AG10803 (cell line): ENCODE measurements at regions not wholly inside any gene's neighbourhood (a gene's known extent, or its start where the extent isn't known, plus 50 kb on each side); places are given as distances from the start of the nearest gene placed in this dataset.

Experiments
- DNase-seq: peaks from one replicate; pipeline ENCODE4 v3.0.0; 2010; ENCODE audit warnings: low read depth
- H3K4me3 ChIP-seq: 2 replicates; pipeline ENCODE4 v1.5.1; 2011; ENCODE audit warnings: mild to moderate bottlenecking, low read length, control low read depth
- CTCF ChIP-seq: conservative IDR thresholded peaks from 2 replicates; pipeline ENCODE4 v1.5.1; 2011; ENCODE audit warnings: mild to moderate bottlenecking, low read length, control low read depth, inconsistent platforms

GRCh38 chr4:111512081-111512783, 633.0 kb upstream of the FAM241A start:
- H3K4me3 ChIP-seq = no peak overlapping the region
- peak; percentile 91 for DNase-seq
- no peak for TF ChIP-seq CTCF

GRCh38 chr4:111519683-111520082, 625.6 kb upstream of the FAM241A start:
- DNase-seq = no peak
- no peak for TF ChIP-seq CTCF
- H3K4me3 ChIP-seq = no peak overlapping the region

- DNase-seq = no peak
- TF ChIP-seq CTCF = no peak
- H3K4me3 ChIP-seq = no peak overlapping the region
Measured at GRCh38 chr4:111530446-111530845, 614.8 kb upstream of the FAM241A start.

GRCh38 chr4:111535792-111536191, 609.5 kb upstream of the FAM241A start:
- DNase-seq = no peak
- no peak for TF ChIP-seq CTCF
- no peak overlapping the region for H3K4me3 ChIP-seq

DNA sequence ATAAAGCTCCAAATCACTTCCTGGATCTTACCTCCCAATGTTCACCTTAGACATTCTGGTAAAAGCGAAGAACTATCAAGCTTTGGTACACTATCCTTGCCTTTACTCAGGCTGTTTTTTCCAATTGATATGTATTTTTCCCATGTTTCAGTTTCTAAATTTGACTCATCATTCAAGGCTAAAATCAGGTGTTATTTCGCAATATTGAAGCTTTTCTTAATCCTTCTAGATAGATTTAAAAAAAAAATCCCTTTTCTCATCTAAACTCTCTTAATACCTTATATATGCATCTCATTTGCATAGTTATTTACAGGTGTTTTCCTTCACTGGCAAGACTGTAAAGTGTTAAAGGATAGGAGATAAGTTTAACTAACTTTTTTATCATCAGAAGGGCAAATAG, 608.1 kb upstream of the FAM241A start:
- no peak overlapping the region for H3K4me3 ChIP-seq
- no peak for TF ChIP-seq CTCF
- no peak for DNase-seq

DNA sequence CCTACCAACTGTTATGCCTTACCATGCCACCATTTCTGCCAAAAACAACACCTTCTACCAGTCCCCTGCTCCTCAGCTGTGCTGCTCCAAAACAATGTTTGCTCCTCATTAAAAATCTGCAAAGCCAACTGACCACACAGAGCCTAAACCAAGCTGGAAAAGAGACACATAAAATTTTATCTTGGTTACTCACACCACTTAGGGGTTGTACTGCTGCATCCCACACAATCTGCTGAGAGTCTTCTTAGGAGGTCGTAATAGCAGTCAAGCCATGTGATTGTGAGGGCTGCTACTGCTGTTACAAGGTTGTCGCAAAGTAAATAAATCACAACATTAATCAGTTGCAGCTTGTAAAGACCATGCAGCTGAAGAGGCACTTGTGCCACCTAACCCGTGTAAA, 607.4 kb upstream of the FAM241A start:
- no peak overlapping the region for H3K4me3 ChIP-seq
- peak; percentile 77 for DNase-seq
- no peak for TF ChIP-seq CTCF

GRCh38 chr4:111540671-111541070, 604.6 kb upstream of the FAM241A start:
- DNase-seq = no peak
- H3K4me3 ChIP-seq = no peak overlapping the region
- TF ChIP-seq CTCF = no peak
